EH (cell line): ENCODE measurements at regions not wholly inside any gene's neighbourhood (a gene's known extent, or its start where the extent isn't known, plus 50 kb on each side); places are given as distances from the start of the nearest gene placed in this dataset.

Experiments used
- DNase-seq: peaks from one replicate; pipeline ENCODE4 v3.0.0-alpha.2; 2015; ENCODE audit warnings: low read depth

DNA sequence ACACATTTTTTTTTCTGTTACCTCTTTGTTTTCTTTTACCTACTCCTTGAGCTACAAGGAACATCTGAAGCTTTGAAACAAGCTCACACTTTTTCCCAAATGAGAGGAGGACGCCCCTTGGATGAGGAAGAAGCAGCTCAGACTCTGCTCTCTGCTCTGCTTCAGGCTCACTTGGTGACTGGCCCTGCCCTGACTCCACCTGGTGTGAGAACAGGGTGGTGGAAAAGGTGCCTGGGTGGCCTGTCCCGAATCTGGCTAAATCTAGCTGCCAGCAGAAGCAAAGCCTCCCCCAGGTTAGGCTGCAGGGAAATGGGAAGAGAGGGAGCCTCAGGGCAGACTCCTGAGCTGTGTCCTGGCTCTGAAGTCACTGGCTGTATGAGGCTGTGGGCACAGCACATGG, 68.0 kb upstream of the CEACAM8 start:
- no peak for DNase-seq

GRCh38 chr19:42660353-42660752, 65.6 kb upstream of the CEACAM8 start:
- DNase-seq: no peak

- peak; percentile 35 for DNase-seq
These were observed 63.4 kb upstream of the CEACAM8 start for GRCh38 chr19:42658076-42658475.

DNA sequence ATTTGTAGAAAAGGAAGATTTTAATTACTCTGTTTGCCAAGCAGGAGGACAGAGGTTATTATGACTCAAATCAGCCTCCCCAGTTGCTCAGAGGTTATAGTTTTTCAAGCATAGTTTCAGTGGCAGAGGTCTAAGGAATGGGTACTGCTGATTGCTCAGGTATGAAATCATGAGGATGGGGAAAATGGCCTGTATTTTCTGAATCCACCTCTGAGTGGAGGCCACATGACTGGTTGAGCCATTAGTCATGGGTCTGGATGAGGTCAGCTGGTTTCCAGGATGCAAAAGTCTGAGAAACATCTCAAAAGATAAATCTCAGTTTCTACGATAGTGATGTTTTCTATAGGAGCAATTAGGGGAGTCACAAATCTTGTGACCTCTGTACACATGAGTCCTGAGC, 62.8 kb upstream of the CEACAM8 start:
- peak; percentile 32 for DNase-seq

DNA sequence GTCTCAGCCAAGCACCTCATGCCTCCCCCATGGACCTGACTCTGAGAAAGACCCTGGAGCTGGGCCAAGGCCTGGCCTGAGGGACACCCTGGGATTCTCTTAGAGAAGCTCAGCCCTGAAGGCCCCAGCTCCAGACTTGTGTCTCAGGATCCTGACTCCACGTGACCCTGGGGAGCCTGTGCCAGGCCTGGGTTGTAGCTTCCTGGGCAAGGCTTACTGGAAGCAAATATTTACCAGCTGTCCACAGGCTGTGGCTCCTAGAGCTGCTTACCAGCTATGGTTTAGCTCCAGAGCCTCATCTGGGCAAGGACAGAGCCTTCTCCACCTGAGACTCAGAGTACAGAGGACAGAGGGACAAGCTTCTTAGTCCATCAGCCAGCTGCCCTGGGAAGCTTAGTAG, 61.0 kb upstream of the CEACAM8 start:
- DNase-seq: no peak

DNA sequence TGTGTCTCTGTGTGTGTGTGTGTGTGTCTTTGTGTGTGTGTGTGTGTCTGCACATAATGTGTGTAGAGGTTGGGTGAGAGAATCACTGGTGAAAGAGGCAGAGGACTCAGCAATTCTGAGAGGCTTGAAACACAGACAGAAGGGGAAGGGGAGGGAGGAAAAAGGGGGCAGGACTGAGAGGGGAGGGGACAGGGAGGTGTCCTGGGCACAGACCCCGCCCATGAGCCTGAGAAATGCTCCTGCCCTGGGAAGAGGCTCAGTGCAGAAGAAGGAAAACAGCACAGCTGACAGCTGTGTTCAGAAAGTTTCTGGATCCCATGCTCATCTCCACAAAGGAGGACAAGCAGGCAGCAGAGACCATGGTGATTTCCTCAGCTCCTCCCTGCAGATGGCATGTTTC, 59.1 kb upstream of the CEACAM8 start:
- DNase-seq: peak; percentile 17

GRCh38 chr19:42652021-42652420, 57.3 kb upstream of the CEACAM8 start:
- no peak for DNase-seq
